Nephron (organoid): ENCODE measurements at regions not wholly inside any gene's neighbourhood (a gene's known extent, or its start where the extent isn't known, plus 50 kb on each side); places are given as distances from the start of the nearest gene placed in this dataset.

ENCODE experiments used
- H3K27ac Mint-ChIP-seq, 3 experiments: 2 replicates each; pipeline ENCODE4 v1.8.0; 2020; ENCODE audit warnings: mixed read lengths in 3 of 3, mild to moderate bottlenecking in 2 of 3, moderate library complexity in 1 of 3
- H3K27me3 Mint-ChIP-seq: 2 replicates; pipeline ENCODE4 v1.8.0; 2021; ENCODE audit warnings: low read depth, mild to moderate bottlenecking, moderate library complexity, mixed read lengths
- H3K36me3 Mint-ChIP-seq: 2 replicates; pipeline ENCODE4 v1.8.0; 2020; ENCODE audit warnings: low read depth, mixed read lengths
- H3K4me1 Mint-ChIP-seq: 2 replicates; pipeline ENCODE4 v1.8.0; 2020; ENCODE audit warnings: mixed read lengths
- H3K4me3 Mint-ChIP-seq, 3 experiments: 2 replicates each; pipeline ENCODE4 v1.8.0; 2020; ENCODE audit warnings: mild to moderate bottlenecking in 3 of 3, mixed read lengths in 3 of 3, moderate library complexity in 2 of 3
- H3K9me3 Mint-ChIP-seq: 2 replicates; pipeline ENCODE4 v1.8.0; 2020; ENCODE audit warnings: mixed read lengths
- CTCF ChIP-seq, 3 experiments: fragments of 200-600 bp; sonication (generic); IDR thresholded peaks; one replicate each; pipeline ENCODE4 v1.5.0; 2021; ENCODE audit warnings: antibody characterized with exemption in 3 of 3; ENCODE audit not compliant: unreplicated experiment in 3 of 3

DNA sequence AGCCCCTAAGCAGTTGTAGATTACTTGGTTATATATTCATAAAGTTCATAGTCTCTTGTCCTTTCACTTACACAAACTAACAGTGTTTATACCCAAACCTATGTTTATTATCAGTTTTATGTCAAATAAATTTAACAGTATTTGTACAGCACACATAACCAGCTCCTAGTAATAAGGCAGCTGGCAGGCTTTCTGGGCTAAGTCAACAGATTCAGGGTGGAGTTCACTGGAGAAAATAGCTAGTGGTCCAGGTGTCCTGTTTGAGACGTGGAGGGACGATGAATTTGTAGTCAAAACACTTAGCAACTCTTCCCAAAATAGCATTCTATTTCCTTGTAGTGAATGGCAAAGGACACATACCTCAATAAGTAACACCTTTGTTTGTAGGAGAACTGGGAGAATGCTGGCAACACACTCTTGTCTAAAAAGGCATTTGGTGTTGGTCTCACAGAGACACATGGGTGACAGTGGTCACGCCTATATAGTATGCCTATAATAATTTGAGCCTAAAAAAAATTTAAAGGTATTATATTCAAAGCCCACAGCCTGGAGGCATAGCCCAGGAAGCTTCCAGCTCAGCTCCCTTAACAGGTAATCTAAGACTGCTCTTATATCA is 156.4 kb upstream of the CARMIL1 start:
- H3K4me1 Mint-ChIP-seq = peaks cover 3% of the 10 kb centered on the region
- no peaks in the 10 kb centered on the region for H3K27me3 Mint-ChIP-seq
- no peak overlapping the region for H3K4me3 Mint-ChIP-seq
- H3K9me3 Mint-ChIP-seq = no peaks in the 10 kb centered on the region
- H3K36me3 Mint-ChIP-seq = no peaks in the 10 kb centered on the region
- H3K27ac Mint-ChIP-seq = no peak overlapping the region
- TF ChIP-seq CTCF (IDR thresholded peaks at IDR 0.05; ENCODE audit: unreplicated experiment in 3 of 3) = no peak

DNA sequence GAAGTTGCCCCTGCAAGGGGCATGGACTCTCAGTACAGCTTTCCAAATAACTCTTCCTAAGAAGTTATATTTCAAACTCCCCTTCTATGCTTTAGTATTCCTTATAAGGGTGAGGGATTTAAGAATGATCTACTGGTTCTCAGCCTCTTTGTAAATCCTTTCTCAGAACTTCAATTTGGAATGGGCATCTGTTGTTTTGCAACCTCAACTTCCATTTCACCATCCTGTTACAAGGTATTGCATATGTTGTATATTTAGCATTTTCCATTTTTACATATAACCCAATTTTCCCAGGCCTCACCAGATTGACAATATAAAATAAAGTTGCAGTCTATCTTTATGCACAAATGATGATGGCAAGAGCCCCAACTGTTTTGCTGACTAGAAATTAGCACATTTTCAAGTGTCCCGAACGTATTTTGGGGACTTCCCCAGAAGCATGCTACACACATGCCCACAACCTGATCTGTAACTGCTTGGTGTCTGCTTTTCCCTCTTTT is 154.9 kb upstream of the CARMIL1 start:
- peaks cover 3% of the 10 kb centered on the region for H3K9me3 Mint-ChIP-seq
- TF ChIP-seq CTCF (IDR thresholded peaks at IDR 0.05; ENCODE audit: unreplicated experiment in 3 of 3) = no peak
- no peaks in the 10 kb centered on the region for H3K36me3 Mint-ChIP-seq

DNA sequence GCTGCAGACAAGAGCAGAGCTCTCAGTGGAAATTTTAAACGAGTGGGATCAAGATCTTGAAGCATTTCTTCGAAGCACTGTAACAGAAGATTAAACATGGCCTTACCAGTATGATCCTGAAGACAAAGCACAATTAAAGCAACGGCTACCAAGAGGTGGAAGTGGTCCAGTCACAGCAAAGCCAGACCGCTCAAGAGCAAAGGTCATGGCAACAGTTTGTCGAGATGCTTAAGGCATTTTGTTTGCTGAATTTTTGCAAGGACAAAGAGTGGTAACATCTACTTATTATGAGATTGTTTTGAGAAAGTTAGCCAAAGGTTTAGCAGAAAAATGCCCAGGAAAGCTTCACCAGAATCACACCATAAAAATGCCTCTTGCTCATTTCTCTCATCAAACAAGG is 153.4 kb upstream of the CARMIL1 start:
- Mint-ChIP-seq H3K9me3 (peaks cover 3% of the 10 kb centered on the region), H3K36me3 (no peaks in the 10 kb centered on the region), H3K4me1 (peaks cover 5% of the 10 kb centered on the region), H3K27me3 (no peaks in the 10 kb centered on the region), H3K27ac (no peak overlapping the region), H3K4me3 (no peak overlapping the region)
- TF ChIP-seq CTCF (IDR thresholded peaks at IDR 0.05; ENCODE audit: unreplicated experiment in 3 of 3) = no peak

More for the DNA sequence above, 154.9 kb upstream of the CARMIL1 start:
- Mint-ChIP-seq H3K27ac (no peak overlapping the region), H3K27me3 (no peaks in the 10 kb centered on the region), H3K4me3 (no peak overlapping the region), H3K4me1 (peaks cover 5% of the 10 kb centered on the region)

DNA sequence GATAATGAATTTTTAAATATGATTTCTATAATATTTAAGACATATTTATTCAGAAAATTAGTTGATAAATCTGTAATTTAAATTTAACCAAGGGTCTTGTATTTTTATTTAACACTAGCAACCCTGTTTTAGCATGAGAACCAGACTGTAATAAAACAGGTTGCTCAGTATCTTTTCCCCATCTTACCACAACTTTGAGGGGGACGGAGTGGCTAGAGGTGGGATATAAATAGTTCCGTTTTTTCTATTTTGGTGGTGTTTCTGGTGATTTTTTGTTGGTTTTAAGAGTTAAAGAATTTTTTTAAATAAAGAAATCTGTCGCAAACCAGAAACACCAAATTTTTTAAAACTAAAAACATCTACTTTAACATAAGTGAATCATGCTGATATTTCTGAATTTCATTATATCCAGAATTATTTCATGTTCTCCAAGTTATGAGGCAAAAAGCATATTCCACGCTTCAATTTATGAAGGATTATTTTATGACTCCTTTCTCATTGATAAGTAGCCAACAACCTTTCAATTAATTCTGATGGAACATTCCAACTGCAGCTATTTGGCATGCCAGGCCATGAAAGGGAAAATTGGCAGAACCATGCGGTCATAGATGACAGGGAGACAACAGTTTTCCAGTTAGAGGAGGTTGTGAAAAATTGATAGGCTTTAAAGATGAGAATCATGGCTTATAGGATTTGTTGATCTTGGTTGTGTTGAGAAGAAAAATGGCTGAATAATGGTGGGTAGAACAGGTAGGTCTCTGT is 151.9 kb upstream of the CARMIL1 start:
- Mint-ChIP-seq H3K4me3 (no peak overlapping the region), H3K27me3 (no peaks in the 10 kb centered on the region), H3K4me1 (peaks cover 5% of the 10 kb centered on the region), H3K27ac (peak overlapping the region in 1 of 3 experiments; percentile 3), H3K36me3 (no peaks in the 10 kb centered on the region), H3K9me3 (peaks cover 7% of the 10 kb centered on the region)
- TF ChIP-seq CTCF (IDR thresholded peaks at IDR 0.05; ENCODE audit: unreplicated experiment in 3 of 3) = no peak

DNA sequence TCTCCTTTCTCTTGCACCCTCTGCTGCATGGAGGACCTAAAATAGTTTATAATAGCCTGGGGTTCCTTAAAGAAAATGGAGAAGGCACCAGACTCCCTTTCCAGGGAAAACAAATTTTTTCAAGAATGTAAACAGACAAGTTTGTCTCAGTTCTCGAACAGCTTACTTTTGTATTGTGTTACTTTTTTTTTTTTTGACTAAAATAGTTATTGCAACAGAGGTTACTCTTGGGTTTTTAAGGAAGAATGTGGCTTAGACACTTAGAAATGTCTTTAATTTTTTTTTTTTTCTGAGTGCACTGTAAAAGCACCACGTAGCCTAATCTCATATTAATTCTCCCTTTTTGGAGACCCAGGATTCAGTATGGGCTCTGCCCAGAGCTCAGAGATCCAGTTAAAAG is 148.7 kb upstream of the CARMIL1 start:
- Mint-ChIP-seq H3K4me1 (peaks cover 5% of the 10 kb centered on the region), H3K4me3 (no peak overlapping the region), H3K27ac (no peak overlapping the region), H3K27me3 (no peaks in the 10 kb centered on the region), H3K36me3 (peaks cover 4% of the 10 kb centered on the region), H3K9me3 (peaks cover 19% of the 10 kb centered on the region)
- TF ChIP-seq CTCF (IDR thresholded peaks at IDR 0.05; ENCODE audit: unreplicated experiment in 3 of 3) = no peak
